Head of caudate nucleus (tissue), 42 donors: ENCODE measurements at regions not wholly inside any gene's neighbourhood (a gene's known extent, or its start where the extent isn't known, plus 50 kb on each side); places are given as distances from the start of the nearest gene placed in this dataset.

Experiments used
- DNase-seq, 42 donors: peaks; one replicate each; pipeline versions ENCODE4 v3.0.0 to v3.0.0-alpha.2; 2020 to 2021; ENCODE audit warnings: mixed read lengths in 7 of 42
- intact Hi-C: fragments of 100-400 bp; cut with DNase I; formaldehyde crosslinking; loops from one replicate; pipeline ENCODE4 v1.15.0; 2022

- intact Hi-C loops = no loop called here
- no peak for DNase-seq
These were observed 92.4 kb downstream of the MICALL2 start for GRCh38 chr7:1366801-1367405.

- intact Hi-C loops = no loop called here
- DNase-seq = no peak
These were observed 91.6 kb downstream of the MICALL2 start for GRCh38 chr7:1367501-1368183.

- DNase-seq = no peak
- intact Hi-C loops = no loop called here
These were observed 91.0 kb downstream of the MICALL2 start for GRCh38 chr7:1368184-1368681.

GRCh38 chr7:1368682-1369571, 90.3 kb downstream of the MICALL2 start:
- no peak for DNase-seq
- intact Hi-C loops = no loop called here

- intact Hi-C loops = no loop called here
- no peak for DNase-seq
These were observed 89.2 kb downstream of the MICALL2 start for GRCh38 chr7:1369916-1370657.

GRCh38 chr7:1370738-1371137, 88.5 kb downstream of the MICALL2 start:
- intact Hi-C loops = no loop called here

GRCh38 chr7:1372063-1372462, 87.2 kb downstream of the MICALL2 start:
- no peak for DNase-seq
- intact Hi-C loops = no loop called here

More at GRCh38 chr7:1370738-1371137, 88.5 kb downstream of the MICALL2 start:
- no peak for DNase-seq

- no peak for DNase-seq
- intact Hi-C loops = no loop called here
These were observed 86.4 kb downstream of the MICALL2 start for GRCh38 chr7:1372671-1373379.

GRCh38 chr7:1377111-1377909, 82.0 kb downstream of the MICALL2 start:
- intact Hi-C loops = no loop called here
- no peak for DNase-seq

- DNase-seq = no peak
- intact Hi-C loops = no loop called here
These were observed 80.4 kb downstream of the MICALL2 start for GRCh38 chr7:1378610-1379601.

GRCh38 chr7:1380231-1380815, 78.9 kb downstream of the MICALL2 start:
- DNase-seq = no peak
- intact Hi-C loops = no loop called here

GRCh38 chr7:1380821-1381580, 78.3 kb downstream of the MICALL2 start:
- intact Hi-C loops = no loop called here
- no peak for DNase-seq

GRCh38 chr7:1382553-1383397, 76.5 kb downstream of the MICALL2 start:
- intact Hi-C loops = no loop called here
- no peak for DNase-seq

- intact Hi-C loops = no loop called here
- no peak for DNase-seq
These were observed 75.7 kb downstream of the MICALL2 start for GRCh38 chr7:1383398-1384112.
